HepG2 (cell line): ENCODE measurements at regions not wholly inside any gene's neighbourhood (a gene's known extent, or its start where the extent isn't known, plus 50 kb on each side); places are given as distances from the start of the nearest gene placed in this dataset.

Experiments
- ATAC-seq: fragments of 200-7000 bp; cut with Tn5 transposase; 3 replicates; pipeline ENCODE4 v1.9.1; 2020; ENCODE audit warnings: mild to moderate bottlenecking, moderate library complexity
- BruUV-seq: library from RNA; stranded (reverse); fragments of 400-500 nt; replicated peaks from 2 replicates; lab custom pipeline; 2021; lab: Mats Ljungman, UMichigan
- CTCF ChIA-PET: fragments of 300-600 bp; formaldehyde crosslinking; extraction: SDS; loops from one replicate; lab custom pipeline; 2021; ENCODE audit warnings: low total read pairs, inconsistent platforms, low intra/inter-chr PET ratio; lab: Yijun Ruan, JAX
- POLR2A ChIA-PET: fragments of 350-600 bp; sonication (Branson Sonifier 250); formaldehyde crosslinking; loops from one replicate; lab custom pipeline; 2020; ENCODE audit warnings: antibody characterized with exemption, inconsistent platforms; lab: Yijun Ruan, JAX
- DNase-seq: peaks from one replicate; pipeline ENCODE4 v3.0.0-alpha.2; 2015; ENCODE audit warnings: low spot score
- FAIRE-seq: peaks from 3 replicates; lab custom pipeline; 2011; peaks lifted over from hg19 to GRCh38; lab: Jason Lieb, UNC
- H2AFZ ChIP-seq: one replicate; pipeline ENCODE4 v1.6.1; 2011; ENCODE audit warnings: low read length, inconsistent platforms
- H3K27ac ChIP-seq: fragments of 300-600 bp; 3 replicates; pipeline ENCODE4 v1.8.0; 2011; ENCODE audit warnings: mixed run types, mild to moderate bottlenecking, mixed read lengths, low read length, inconsistent platforms; ENCODE audit not compliant: insufficient read depth; ENCODE audit errors: extremely low read length
- H3K27me3 ChIP-seq, 2 experiments: fragments of 200-600 bp in 1 of 2; 2 replicates in 1 of 2; 3 replicates in 1 of 2; pipeline versions ENCODE4 v1.6.0 to v1.8.0; 2011; ENCODE audit warnings: low read length in 2 of 2, mild to moderate bottlenecking in 2 of 2, moderate library complexity in 2 of 2, inconsistent platforms in 1 of 2; ENCODE audit not compliant: insufficient read depth in 2 of 2, control insufficient read depth in 1 of 2
- H3K36me3 ChIP-seq, 2 experiments: fragments of 200-600 bp in 1 of 2; replicated peaks in 1 of 2; 2 replicates in 1 of 2; 3 replicates in 1 of 2; pipeline versions ENCODE4 v1.5.1 to v1.8.0; 2011; ENCODE audit warnings: low read length in 2 of 2, inconsistent platforms in 1 of 2; ENCODE audit not compliant: insufficient read depth in 2 of 2, control insufficient read depth in 1 of 2
- H3K4me1 ChIP-seq: 2 replicates; pipeline ENCODE4 v1.5.1; 2012; ENCODE audit warnings: low read length, inconsistent platforms; ENCODE audit not compliant: insufficient read depth
- H3K4me2 ChIP-seq: 2 replicates; pipeline ENCODE4 v1.6.0; 2011; ENCODE audit warnings: low read depth, low read length, inconsistent platforms
- H3K4me3 ChIP-seq, 3 experiments: fragments of 200-600 bp in 1 of 3; sonication (generic), shearing (Covaris generic) in 1 of 3; replicated peaks in 1 of 3; 2 replicates each; pipeline ENCODE4 v1.5.1; 2011 to 2016; ENCODE audit warnings: low read length in 3 of 3, inconsistent platforms in 2 of 3, low read depth in 2 of 3, mild to moderate bottlenecking in 2 of 3, control low read depth in 1 of 3, mixed read lengths in 1 of 3; ENCODE audit not compliant: insufficient read depth in 1 of 3
- H3K79me2 ChIP-seq: one replicate; pipeline ENCODE4 v1.6.1; 2011; ENCODE audit warnings: low read length, inconsistent platforms; ENCODE audit not compliant: insufficient read depth
- H3K9ac ChIP-seq: 2 replicates; pipeline ENCODE4 v1.6.0; 2011; ENCODE audit warnings: mild to moderate bottlenecking, low read depth, low read length, inconsistent platforms; ENCODE audit not compliant: insufficient read depth
- H3K9me3 ChIP-seq: 2 replicates; pipeline ENCODE4 v1.5.1; 2012; ENCODE audit warnings: mild to moderate bottlenecking, low read length
- H4K20me1 ChIP-seq: 2 replicates; pipeline ENCODE4 v1.6.0; 2011; ENCODE audit warnings: inconsistent platforms, mild to moderate bottlenecking, low read length, moderate library complexity; ENCODE audit not compliant: insufficient read depth
- KIAA2018 ChIP-seq: sonication (generic); formaldehyde crosslinking; IDR thresholded peaks from 2 replicates; pipeline ENCODE4 v1.5.0; 2020; ENCODE audit warnings: mild to moderate bottlenecking, missing genetic modification reagents, borderline replicate concordance
- MLXIP ChIP-seq: sonication (generic); formaldehyde crosslinking; IDR thresholded peaks from 2 replicates; pipeline ENCODE4 v1.9.0; 2021; ENCODE audit warnings: missing genetic modification reagents, borderline replicate concordance
- SIN3A ChIP-seq: IDR thresholded peaks from 2 replicates; pipeline ENCODE4 v1.6.1; 2011; ENCODE audit warnings: low read depth, mild to moderate bottlenecking, control low read depth, low read length, borderline replicate concordance
- ZNF597 ChIP-seq: sonication (generic); formaldehyde crosslinking; IDR thresholded peaks from 2 replicates; pipeline ENCODE4 v1.5.0; 2020; ENCODE audit warnings: missing genetic modification reagents
- ZZZ3 ChIP-seq: sonication (generic); formaldehyde crosslinking; IDR thresholded peaks from 2 replicates; pipeline ENCODE4 v1.4.0; 2020; ENCODE audit warnings: missing genetic modification reagents, mild to moderate bottlenecking, borderline replicate concordance
- WGBS: methylation state at CpG from one replicate; pipeline ENCODE4 v1.1.6; 2017; ENCODE audit warnings: low lambda C conversion rate; 5-methylcytosine and 5-hydroxymethylcytosine counted together
- in situ Hi-C: cut with HindIII; loops from 2 replicates; pipeline ENCODE4 v1.10.0; 2017; ENCODE audit warnings: low pct_unique_long_range_greater_than_20kb; ENCODE audit not compliant: extremely low pct_ligation_motif_present
- intact Hi-C: fragments of 100-400 bp; cut with micrococcal nuclease; formaldehyde crosslinking; loops from one replicate; pipeline ENCODE4 v1.10.0; 2022; ENCODE audit not compliant: unreplicated experiment

DNA sequence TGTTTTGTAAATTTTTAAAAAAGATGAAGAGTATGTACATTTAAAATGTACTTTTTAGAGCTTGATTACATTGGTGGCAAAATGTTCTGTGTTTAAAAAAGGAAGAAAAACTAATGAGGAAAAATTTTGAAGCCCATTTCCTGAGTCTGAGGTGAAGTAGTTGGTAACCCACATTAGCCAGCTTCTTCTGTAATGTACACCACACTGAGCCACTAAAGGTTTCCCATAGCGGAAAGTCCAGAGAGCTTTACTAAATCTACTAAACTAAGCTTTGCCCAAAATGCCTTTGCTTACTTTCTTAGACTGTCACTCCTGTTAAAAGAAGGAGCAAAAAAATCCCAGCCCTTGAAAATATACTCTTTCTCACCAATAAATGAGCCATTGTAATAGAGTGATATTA is 804.8 kb upstream of the ZEB2 start:
- H3K36me3 ChIP-seq: no peaks in the 10 kb centered on the region
- WGBS: 0% methylated on average over 1 of the region's 1 CpG
- POLR2A ChIA-PET: no interaction called here
- no peak for ATAC-seq
- H2AFZ ChIP-seq: no peak overlapping the region
- CTCF ChIA-PET: no interaction called here
- no peaks in the 10 kb centered on the region for H3K27me3 ChIP-seq
- no peaks in the 10 kb centered on the region for H3K4me1 ChIP-seq
- no peaks in the 10 kb centered on the region for H4K20me1 ChIP-seq
- no peak overlapping the region for H3K9ac ChIP-seq
- no peak overlapping the region for H3K27ac ChIP-seq
- H3K4me3 ChIP-seq: no peak overlapping the region
- intact Hi-C loops (no loop called here), in situ Hi-C loops (no loop called here)
- no peak for DNase-seq
- no peaks in the 10 kb centered on the region for H3K79me2 ChIP-seq
- no peaks in the 10 kb centered on the region for H3K9me3 ChIP-seq
- FAIRE-seq: no peak
- H3K4me2 ChIP-seq: no peak overlapping the region
- no TSS peak for BruUV-seq
- TF ChIP-seq KIAA2018 (CRISPR knock-in tag) (no peak), ZZZ3 (CRISPR knock-in tag) (no peak), MLXIP (CRISPR knock-in tag) (no peak), ZNF597 (CRISPR knock-in tag) (no peak), SIN3A (no peak)
